IMR-90 (cell line): ENCODE measurements at regions not wholly inside any gene's neighbourhood (a gene's known extent, or its start where the extent isn't known, plus 50 kb on each side); places are given as distances from the start of the nearest gene placed in this dataset.
A peak's percentile ranks its signal among the peaks of the same experiment; 100 is the strongest.

ENCODE experiments used
- ATAC-seq: fragments of 200-7000 bp; cut with Tn5 transposase; 2 replicates; pipeline ENCODE4 v1.9.1; 2020; ENCODE audit warnings: low read depth, mild to moderate bottlenecking, moderate library complexity
- BruUV-seq: library from RNA; stranded (reverse); fragments of 400-500 nt; replicated peaks from 2 replicates; lab custom pipeline; 2021; lab: Mats Ljungman, UMichigan
- CTCF ChIA-PET: fragments of 300-600 bp; formaldehyde crosslinking; extraction: SDS; loops from one replicate; lab custom pipeline; 2021; ENCODE audit warnings: antibody characterized with exemption; lab: Yijun Ruan, JAX
- POLR2A ChIA-PET: fragments of 300-600 bp; sonication (Branson Sonifier 250); formaldehyde crosslinking; loops from one replicate; lab custom pipeline; 2022; ENCODE audit warnings: antibody characterized with exemption; ENCODE audit not compliant: unreplicated experiment; lab: Charles Lee
- DNase-seq: peaks from one replicate; pipeline ENCODE4 v3.0.0; 2013
- H2AFZ ChIP-seq: replicated peaks from 2 replicates; pipeline ENCODE3; 2013; ENCODE audit warnings: low read length, mild to moderate bottlenecking; ENCODE audit not compliant: poor library complexity
- H2AK5ac ChIP-seq: 2 replicates; pipeline ENCODE4 v1.6.1; 2013; ENCODE audit warnings: low read depth, low read length, inconsistent platforms
- H2AK9ac ChIP-seq: replicated peaks from 2 replicates; pipeline ENCODE3; 2013; ENCODE audit warnings: mild to moderate bottlenecking, low read depth, low read length, moderate library complexity; ENCODE audit not compliant: poor library complexity
- H2BK120ac ChIP-seq: 2 replicates; pipeline ENCODE4 v1.6.1; 2013; ENCODE audit warnings: low read depth, low read length, inconsistent platforms
- H2BK15ac ChIP-seq: 3 replicates; pipeline ENCODE4 v1.6.1; 2013; ENCODE audit warnings: low read depth, low read length, inconsistent platforms
- H2BK20ac ChIP-seq: 2 replicates; pipeline ENCODE4 v1.6.1; 2013; ENCODE audit warnings: low read depth, mild to moderate bottlenecking, inconsistent platforms, low read length, moderate library complexity
- H2BK5ac ChIP-seq: 2 replicates; pipeline ENCODE4 v1.6.1; 2013; ENCODE audit warnings: mild to moderate bottlenecking, low read depth, low read length, inconsistent platforms; ENCODE audit not compliant: poor library complexity, severe bottlenecking
- H3K14ac ChIP-seq: replicated peaks from 2 replicates; pipeline ENCODE4 v1.6.1; 2013; ENCODE audit warnings: low read depth, low read length, inconsistent platforms
- H3K18ac ChIP-seq: 2 replicates; pipeline ENCODE4 v1.6.1; 2013; ENCODE audit warnings: low read depth, low read length, control low read depth
- H3K23ac ChIP-seq: 2 replicates; pipeline ENCODE4 v1.6.1; 2013; ENCODE audit warnings: low read depth, low read length, inconsistent platforms
- H3K27ac ChIP-seq: 2 replicates; pipeline ENCODE4 v1.5.1; 2013; ENCODE audit warnings: mild to moderate bottlenecking, control low read depth, low read length; ENCODE audit not compliant: insufficient read depth
- H3K27me3 ChIP-seq: 2 replicates; pipeline ENCODE4 v1.6.1; 2013; ENCODE audit warnings: low read length; ENCODE audit not compliant: control insufficient read depth, insufficient read depth
- H3K36me3 ChIP-seq: 2 replicates; pipeline ENCODE4 v1.6.1; 2013; ENCODE audit warnings: low read length, mixed read lengths; ENCODE audit not compliant: control insufficient read depth, insufficient read depth
- H3K4ac ChIP-seq: 2 replicates; pipeline ENCODE4 v1.6.1; 2013; ENCODE audit warnings: low read depth, low read length, inconsistent platforms
- H3K4me1 ChIP-seq: 2 replicates; pipeline ENCODE4 v1.6.1; 2013; ENCODE audit warnings: low read length, mixed read lengths; ENCODE audit not compliant: control insufficient read depth, insufficient read depth
- H3K4me2 ChIP-seq: 2 replicates; pipeline ENCODE4 v1.6.1; 2013; ENCODE audit warnings: low read depth, mild to moderate bottlenecking, control low read depth, low read length, moderate library complexity
- H3K4me3 ChIP-seq: 2 replicates; pipeline ENCODE4 v1.5.1; 2013; ENCODE audit warnings: low read depth, mild to moderate bottlenecking, control low read depth, low read length, moderate library complexity; ENCODE audit not compliant: insufficient read depth
- H3K56ac ChIP-seq: 2 replicates; pipeline ENCODE4 v1.6.1; 2013; ENCODE audit warnings: low read length, inconsistent platforms; ENCODE audit not compliant: insufficient read depth; ENCODE audit errors: extremely low read depth
- H3K79me1 ChIP-seq, 2 experiments: 2 replicates each; pipeline ENCODE4 v1.6.1; 2013; ENCODE audit warnings: low read length in 2 of 2, inconsistent platforms in 1 of 2, low read depth in 1 of 2
- H3K9ac ChIP-seq: 2 replicates; pipeline ENCODE4 v1.6.1; 2013; ENCODE audit warnings: low read depth, low read length, control low read depth
- H3K9me1 ChIP-seq: 2 replicates; pipeline ENCODE4 v1.6.1; 2013; ENCODE audit warnings: low read length, inconsistent platforms; ENCODE audit not compliant: insufficient read depth
- H3K9me3 ChIP-seq: 2 replicates; pipeline ENCODE4 v1.6.1; 2013; ENCODE audit warnings: low read length; ENCODE audit not compliant: control insufficient read depth, insufficient read depth
- H4K20me1 ChIP-seq: 2 replicates; pipeline ENCODE4 v1.6.1; 2013; ENCODE audit warnings: low read length, inconsistent platforms; ENCODE audit not compliant: insufficient read depth
- H4K5ac ChIP-seq: 2 replicates; pipeline ENCODE4 v1.6.1; 2013; ENCODE audit warnings: mild to moderate bottlenecking, low read depth, low read length, control low read depth
- H4K8ac ChIP-seq, 2 experiments: 2 replicates each; pipeline ENCODE4 v1.6.1; 2013; ENCODE audit warnings: low read depth in 2 of 2, low read length in 2 of 2, control low read depth in 1 of 2, inconsistent platforms in 1 of 2
- H4K91ac ChIP-seq: 2 replicates; pipeline ENCODE4 v1.6.1; 2013; ENCODE audit warnings: low read depth, low read length, inconsistent platforms; ENCODE audit not compliant: insufficient read depth
- BHLHE40 ChIP-seq: fragments of 150-350 bp; IDR thresholded peaks from 2 replicates; pipeline ENCODE4 v1.6.1; 2016; ENCODE audit warnings: mild to moderate bottlenecking, low read depth, low read length
- CEBPB ChIP-seq: IDR thresholded peaks from 2 replicates; pipeline ENCODE4 v1.6.1; 2012; ENCODE audit warnings: low read depth, low read length, improper control_type of control experiment
- CHD1 ChIP-seq: IDR thresholded peaks from 2 replicates; pipeline ENCODE4 v1.6.1; 2012; ENCODE audit warnings: low read depth, low read length, improper control_type of control experiment
- CTCF ChIP-seq: conservative IDR thresholded peaks from 2 replicates; pipeline ENCODE4 v1.5.1; 2012; ENCODE audit warnings: mild to moderate bottlenecking, low read depth, low read length, improper control_type of control experiment
- ELK1 ChIP-seq: fragments of 150-350 bp; IDR thresholded peaks from 2 replicates; pipeline ENCODE4 v1.6.1; 2016; ENCODE audit warnings: low read depth, mild to moderate bottlenecking, low read length, moderate library complexity, borderline replicate concordance
- FOS ChIP-seq: fragments of 150-350 bp; IDR thresholded peaks from 2 replicates; pipeline ENCODE4 v1.6.1; 2016; ENCODE audit warnings: low read depth, low read length
- MAFK ChIP-seq: IDR thresholded peaks from 2 replicates; pipeline ENCODE4 v1.6.1; 2012; ENCODE audit warnings: low read depth, low read length, improper control_type of control experiment
- MAZ ChIP-seq: IDR thresholded peaks from 2 replicates; pipeline ENCODE4 v1.6.1; 2012; ENCODE audit warnings: low read depth, mild to moderate bottlenecking, low read length, improper control_type of control experiment, moderate library complexity, borderline replicate concordance
- MXI1 ChIP-seq: IDR thresholded peaks from 2 replicates; pipeline ENCODE4 v1.6.1; 2012; ENCODE audit warnings: low read depth, mild to moderate bottlenecking, low read length, moderate library complexity, borderline replicate concordance
- NFE2L2 ChIP-seq: fragments of 150-350 bp; IDR thresholded peaks from 2 replicates; pipeline ENCODE4 v1.6.1; 2016; ENCODE audit warnings: low read depth, mild to moderate bottlenecking, low read length
- POLR2A ChIP-seq: IDR thresholded peaks from 2 replicates; pipeline ENCODE4 v1.6.1; 2012; ENCODE audit warnings: mild to moderate bottlenecking, low read depth, low read length
- RAD21 ChIP-seq: IDR thresholded peaks from 2 replicates; pipeline ENCODE4 v1.6.1; 2012; ENCODE audit warnings: low read length, improper control_type of control experiment
- RCOR1 ChIP-seq: IDR thresholded peaks from 2 replicates; pipeline ENCODE4 v1.6.1; 2012; ENCODE audit warnings: mild to moderate bottlenecking, low read length, improper control_type of control experiment; ENCODE audit not compliant: insufficient replicate concordance
- RFX5 ChIP-seq: IDR thresholded peaks from 2 replicates; pipeline ENCODE4 v1.8.0; 2012; ENCODE audit warnings: low read depth, mild to moderate bottlenecking, low read length, moderate library complexity
- SMC3 ChIP-seq: fragments of 150-350 bp; IDR thresholded peaks from 2 replicates; pipeline ENCODE4 v1.6.1; 2016; ENCODE audit warnings: low read depth, mild to moderate bottlenecking, antibody characterized with exemption, low read length, moderate library complexity
- USF2 ChIP-seq: fragments of 150-350 bp; IDR thresholded peaks from 2 replicates; pipeline ENCODE4 v1.6.1; 2017; ENCODE audit warnings: mild to moderate bottlenecking, antibody characterized with exemption, low read length, low read depth
- WGBS, 2 experiments: methylation state at CpG; one replicate each; pipeline versions ENCODE4 v1.1.5 to v1.1.7; 2013; ENCODE audit warnings: missing lambda C conversion rate in 2 of 2; ENCODE audit not compliant: insufficient read length in 1 of 2; ENCODE audit errors: extremely low coverage in 2 of 2; 5-methylcytosine and 5-hydroxymethylcytosine counted together
- dilution Hi-C: fragments of 300-500 bp; cut with HindIII; formaldehyde crosslinking; loops from one replicate; pipeline ENCODE4 v1.14.3; 2018; ENCODE audit warnings: low sequenced_read_pairs; ENCODE audit not compliant: unreplicated experiment
- in situ Hi-C: fragments of 300-500 bp; cut with MboI; formaldehyde crosslinking; loops from 3 replicates; pipeline ENCODE4 v1.14.3; 2019; ENCODE audit warnings: low sequenced_read_pairs, inconsistent platforms, mixed read lengths
- intact Hi-C: fragments of 100-400 bp; cut with micrococcal nuclease; formaldehyde crosslinking; loops from 2 replicates; pipeline ENCODE4 v1.10.0; 2022

- Histone ChIP-seq H3K27ac (no peak overlapping the region), H3K56ac (0 out of 2 replicates have a peak overlapping the region, but pooled peaks have one; percentile 59), H3K27me3 (no peaks in the 10 kb centered on the region), H3K36me3 (peaks cover 15% of the 10 kb centered on the region), H3K14ac (peak overlapping the region; percentile 32; the same call in 1 of the 2 replicates), H3K9me3 (no peaks in the 10 kb centered on the region), H2BK20ac (peak overlapping the region; percentile 100), H3K4me2 (peak overlapping the region; percentile 41; the same call in 1 of the 2 replicates), H3K79me1 (peaks cover 21 to 60% of the 10 kb centered on the region in 2 experiments; a peak in 3 of 4 replicates), H2AK9ac (no peak overlapping the region), H3K4me3 (no peak overlapping the region), H2AK5ac (peak overlapping the region; percentile 69; the same call in 1 of the 2 replicates), H3K18ac (peak overlapping the region; percentile 81; the same call in 1 of the 2 replicates), H4K20me1 (no peaks in the 10 kb centered on the region), H3K23ac (peak overlapping the region; percentile 46; the same call in 1 of the 2 replicates), H4K91ac (peak overlapping the region; percentile 13; the same call in 1 of the 2 replicates), H3K4me1 (peaks cover 31% of the 10 kb centered on the region), H4K8ac (peak overlapping the region; percentile 81 to 85), H2BK5ac (peak overlapping the region; percentile 98), H2BK120ac (peak overlapping the region; percentile 99), H3K4ac (peak overlapping the region; percentile 95; the same call in 1 of the 2 replicates), H2AFZ (no peak overlapping the region), H3K9ac (no peak overlapping the region), H4K5ac (peak overlapping the region; percentile 77; the same call in 1 of the 2 replicates), H2BK15ac (peak overlapping the region; percentile 53), H3K9me1 (peaks cover 25% of the 10 kb centered on the region)
- POLR2A ChIA-PET, result interaction anchor here (1.0 kb wide), 1 partner anchor 73 kb away, joined by 3 read pairs; no protein-coding TSS in a partner anchor
- ATAC-seq (no peak), DNase-seq (peak; percentile 62)
- TF ChIP-seq FOS, result no peak
- no peak for TF ChIP-seq MAFK
- no peak for TF ChIP-seq RCOR1
- TF ChIP-seq RFX5, result no peak
- TF ChIP-seq SMC3, result no peak
- TF ChIP-seq MAZ, result no peak
- no peak for TF ChIP-seq USF2
- TF ChIP-seq BHLHE40, result no peak
- TF ChIP-seq ELK1, result no peak
- TF ChIP-seq CHD1, result no peak
- TF ChIP-seq CTCF, result no peak
- no peak for TF ChIP-seq NFE2L2
- no peak for TF ChIP-seq RAD21
- TF ChIP-seq CEBPB, result no peak
- TF ChIP-seq MXI1, result no peak
- TF ChIP-seq POLR2A, result no peak
- no CpG with 5 or more reads among the region's 1 CpG for WGBS, 2 experiments
- CTCF ChIA-PET, result interaction anchor here (0.6 to 1.0 kb wide), 2 partner anchors 76 to 196 kb away, joined by 3 read pairs; no protein-coding TSS in a partner anchor
- intact Hi-C loops (loop anchor here (10.0 kb wide), 1 partner anchor 163 kb away; no protein-coding TSS in a partner anchor), dilution Hi-C loops (no loop called here), in situ Hi-C loops (no loop called here)
- BruUV-seq, result no TSS peak
Measured at GRCh38 chr20:19812056-19812455, 54.0 kb downstream of the RIN2 start.
